ENCODE measurements at regions not wholly inside any gene's neighbourhood (a gene's known extent, or its start where the extent isn't known, plus 50 kb on each side); places are given as distances from the start of the nearest gene placed in this dataset.

DNA sequence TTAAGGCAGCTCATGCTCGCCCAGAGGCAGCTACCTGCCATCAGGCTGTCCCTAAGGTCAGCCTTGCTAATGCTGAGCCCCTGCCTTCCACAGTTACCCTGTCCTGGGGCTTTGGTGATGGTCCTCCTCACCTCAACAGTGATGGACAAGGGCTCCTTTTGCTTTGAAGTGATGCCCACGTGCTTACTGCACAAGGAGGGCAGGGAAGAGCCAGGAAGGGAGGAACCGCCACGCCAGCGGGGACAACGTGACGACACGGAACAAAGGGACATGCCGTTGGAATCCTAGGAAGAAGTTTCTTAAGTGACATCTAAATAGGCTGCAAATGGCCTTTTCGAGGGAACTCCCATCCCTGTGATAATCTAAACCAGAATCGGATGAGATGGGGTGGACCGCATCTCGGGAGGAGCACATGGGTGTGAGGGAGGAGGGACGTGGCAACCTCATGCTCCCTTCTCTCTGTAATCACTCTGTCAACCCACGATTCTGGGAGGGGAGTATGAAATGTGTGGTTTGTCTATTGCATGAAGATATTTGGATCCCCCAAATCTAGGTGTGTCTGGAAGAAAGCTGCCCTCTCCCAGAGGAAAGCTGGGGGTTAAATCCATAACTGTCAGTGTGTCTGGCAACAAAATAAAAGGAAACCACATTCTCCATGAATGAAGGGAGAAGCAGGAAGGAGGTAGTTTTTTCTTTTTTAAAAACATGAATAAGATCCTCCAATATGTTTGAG lies 110.9 kb upstream of the IRF2BP2 start:
- no peaks in the 10 kb centered on the region for H3K27me3 Mint-ChIP-seq (ENCODE audit: insufficient read depth, unreplicated experiment)
- H3K4me1 Mint-ChIP-seq (ENCODE audit: insufficient read depth, unreplicated experiment) = peaks cover 65% of the 10 kb centered on the region
- ChIA-PET CTCF (interaction anchor here (0.5 to 8.3 kb wide), 10 partner anchors 8 to 363 kb away, joined by 3 to 76 read pairs (median 4); partner anchors contain the start of gene IRF2BP2), POLR2A (interaction anchor here (0.9 to 12.7 kb wide), 8 partner anchors 8 to 350 kb away, joined by 3 to 563 read pairs (median 116); partner anchors contain the start of gene IRF2BP2)
- H3K36me3 Mint-ChIP-seq (ENCODE audit: insufficient read depth, unreplicated experiment) = no peaks in the 10 kb centered on the region
- TF ChIP-seq, protein P1, sequence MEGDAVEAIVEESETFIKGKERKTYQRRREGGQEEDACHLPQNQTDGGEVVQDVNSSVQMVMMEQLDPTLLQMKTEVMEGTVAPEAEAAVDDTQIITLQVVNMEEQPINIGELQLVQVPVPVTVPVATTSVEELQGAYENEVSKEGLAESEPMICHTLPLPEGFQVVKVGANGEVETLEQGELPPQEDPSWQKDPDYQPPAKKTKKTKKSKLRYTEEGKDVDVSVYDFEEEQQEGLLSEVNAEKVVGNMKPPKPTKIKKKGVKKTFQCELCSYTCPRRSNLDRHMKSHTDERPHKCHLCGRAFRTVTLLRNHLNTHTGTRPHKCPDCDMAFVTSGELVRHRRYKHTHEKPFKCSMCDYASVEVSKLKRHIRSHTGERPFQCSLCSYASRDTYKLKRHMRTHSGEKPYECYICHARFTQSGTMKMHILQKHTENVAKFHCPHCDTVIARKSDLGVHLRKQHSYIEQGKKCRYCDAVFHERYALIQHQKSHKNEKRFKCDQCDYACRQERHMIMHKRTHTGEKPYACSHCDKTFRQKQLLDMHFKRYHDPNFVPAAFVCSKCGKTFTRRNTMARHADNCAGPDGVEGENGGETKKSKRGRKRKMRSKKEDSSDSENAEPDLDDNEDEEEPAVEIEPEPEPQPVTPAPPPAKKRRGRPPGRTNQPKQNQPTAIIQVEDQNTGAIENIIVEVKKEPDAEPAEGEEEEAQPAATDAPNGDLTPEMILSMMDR (IDR thresholded peaks at IDR 0.05; ENCODE audit: unreplicated experiment) = no peak
- intact Hi-C loops (cut with micrococcal nuclease) = no loop called here
- DNase-seq (ENCODE audit: unreplicated experiment) = no peak
- no peak overlapping the region for H3K4me3 Mint-ChIP-seq (ENCODE audit: unreplicated experiment)
- no TSS peak for BruUV-seq (replicated peaks)
- peak overlapping the region; percentile 49 for H3K27ac Mint-ChIP-seq (ENCODE audit: low read depth, unreplicated experiment)
- H3K9me3 Mint-ChIP-seq (ENCODE audit: unreplicated experiment) = no peaks in the 10 kb centered on the region

DNA sequence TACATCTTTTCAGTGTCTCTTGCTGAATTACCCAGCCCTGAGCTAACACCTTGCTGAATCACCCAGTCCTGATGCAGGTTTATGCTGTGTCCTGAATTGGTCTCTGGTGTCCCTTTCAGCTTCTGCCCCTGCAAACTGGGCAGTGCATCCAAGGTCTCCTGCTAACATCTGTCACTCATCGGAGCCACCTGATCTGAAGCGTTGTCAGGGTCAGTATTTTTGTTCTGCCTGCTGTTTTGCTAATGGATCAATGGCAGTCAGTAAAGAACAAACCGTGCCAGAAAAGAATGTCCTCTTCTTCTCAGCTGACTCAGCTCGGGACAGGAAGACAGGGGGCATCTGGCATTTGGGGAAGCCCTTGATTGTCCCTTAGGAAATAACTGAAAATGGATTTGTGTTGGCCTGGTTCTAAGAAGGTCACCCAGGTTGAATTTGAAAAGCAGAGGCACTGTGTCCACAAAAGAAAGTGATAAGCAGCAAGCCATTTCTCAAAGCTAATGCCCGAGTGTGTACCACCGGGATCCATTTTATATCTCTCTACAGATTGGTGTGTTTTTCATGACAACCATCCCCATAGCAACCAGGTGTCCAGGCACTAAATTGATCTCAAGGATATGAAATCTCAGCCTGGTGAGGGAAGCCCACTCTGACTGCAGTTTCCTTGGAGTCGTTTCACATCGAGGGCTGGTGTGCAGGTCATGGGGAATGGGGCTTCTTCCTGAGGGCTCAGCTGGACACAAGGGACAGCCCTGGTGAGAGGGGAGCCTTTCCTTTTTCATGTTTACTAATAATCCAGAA lies 109.7 kb upstream of the IRF2BP2 start:
- ChIA-PET CTCF (interaction anchor here (0.5 to 8.3 kb wide), 12 partner anchors 16 to 600 kb away, joined by 3 to 76 read pairs (median 4); partner anchors contain the start of gene IRF2BP2), POLR2A (interaction anchor here (0.7 to 12.7 kb wide), 6 partner anchors 26 to 303 kb away, joined by 3 to 563 read pairs (median 4); partner anchors contain the start of gene IRF2BP2)
- H3K36me3 Mint-ChIP-seq (ENCODE audit: insufficient read depth, unreplicated experiment) = no peaks in the 10 kb centered on the region
- H3K9me3 Mint-ChIP-seq (ENCODE audit: unreplicated experiment) = no peaks in the 10 kb centered on the region
- H3K27me3 Mint-ChIP-seq (ENCODE audit: insufficient read depth, unreplicated experiment) = no peaks in the 10 kb centered on the region
- intact Hi-C loops (cut with micrococcal nuclease) = no loop called here
- BruUV-seq (replicated peaks) = no TSS peak
- no peak overlapping the region for H3K4me3 Mint-ChIP-seq (ENCODE audit: unreplicated experiment)
- TF ChIP-seq, protein P1 (IDR thresholded peaks at IDR 0.05; ENCODE audit: unreplicated experiment) = no peak
- peak overlapping the region; percentile 49 for H3K27ac Mint-ChIP-seq (ENCODE audit: low read depth, unreplicated experiment)
- DNase-seq (ENCODE audit: unreplicated experiment) = no peak
- H3K4me1 Mint-ChIP-seq (ENCODE audit: insufficient read depth, unreplicated experiment) = peaks cover 53% of the 10 kb centered on the region

DNA sequence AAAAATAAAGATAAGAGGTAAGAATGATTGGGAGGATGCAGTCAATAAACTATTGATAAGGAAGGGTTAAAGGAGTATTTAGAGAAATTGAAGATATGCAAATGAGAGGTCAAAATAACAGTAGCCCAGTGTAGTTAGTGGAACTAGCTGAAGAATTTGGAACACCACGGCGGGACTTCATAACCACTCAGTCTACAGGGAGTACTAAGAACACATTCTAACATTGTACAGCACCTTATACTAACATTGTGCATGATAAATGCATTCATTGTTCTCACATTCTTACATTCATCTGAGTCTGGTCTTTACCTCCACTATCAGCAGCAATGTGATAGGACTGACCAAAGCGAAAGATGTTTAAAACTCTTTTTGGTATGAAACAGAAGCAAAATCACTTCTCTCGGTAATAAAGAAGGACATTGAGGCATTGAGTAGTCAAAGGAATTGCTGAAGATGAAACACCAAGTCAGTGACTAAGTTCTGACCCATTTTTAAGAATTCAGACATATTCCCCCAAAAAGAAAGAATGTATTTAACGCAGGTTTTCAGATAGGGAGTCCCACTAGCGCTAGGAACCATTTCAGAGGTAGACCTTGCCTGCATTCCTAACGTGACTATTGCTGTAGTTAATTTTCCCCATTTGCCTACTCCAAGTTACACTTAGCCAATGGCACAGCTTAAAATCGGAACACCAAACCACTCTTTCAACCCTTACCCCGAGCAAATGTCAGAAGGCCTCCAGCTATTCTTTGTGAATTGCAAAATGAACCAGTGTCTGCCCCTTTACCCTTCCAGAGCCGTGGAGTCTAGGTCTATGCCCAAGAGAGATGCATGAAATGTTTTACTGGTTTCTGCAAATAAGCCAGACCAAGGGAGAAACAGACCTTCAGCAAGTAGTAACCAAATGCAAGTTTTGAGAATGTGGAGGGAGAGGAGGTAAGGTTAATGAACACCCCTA lies 108.8 kb upstream of the IRF2BP2 start:
- no peaks in the 10 kb centered on the region for H3K9me3 Mint-ChIP-seq (ENCODE audit: unreplicated experiment)
- no peak overlapping the region for H3K27ac Mint-ChIP-seq (ENCODE audit: low read depth, unreplicated experiment)
- POLR2A ChIA-PET = interaction anchor here (0.8 to 12.7 kb wide), 5 partner anchors 26 to 302 kb away, joined by 3 to 563 read pairs (median 4); partner anchors contain the start of gene IRF2BP2
- DNase-seq (ENCODE audit: unreplicated experiment) = no peak
- intact Hi-C loops (cut with micrococcal nuclease) = no loop called here
- no peaks in the 10 kb centered on the region for H3K36me3 Mint-ChIP-seq (ENCODE audit: insufficient read depth, unreplicated experiment)
- no TSS peak for BruUV-seq (replicated peaks)
- TF ChIP-seq, protein P1 (IDR thresholded peaks at IDR 0.05; ENCODE audit: unreplicated experiment) = no peak
- peaks cover 46% of the 10 kb centered on the region for H3K4me1 Mint-ChIP-seq (ENCODE audit: insufficient read depth, unreplicated experiment)
- CTCF ChIA-PET = interaction anchor here (0.5 to 3.3 kb wide), 8 partner anchors 16 to 599 kb away, joined by 3 to 8 read pairs (median 4); no protein-coding TSS in a partner anchor
- no peaks in the 10 kb centered on the region for H3K27me3 Mint-ChIP-seq (ENCODE audit: insufficient read depth, unreplicated experiment)
- no peak overlapping the region for H3K4me3 Mint-ChIP-seq (ENCODE audit: unreplicated experiment)
